ENCODE measurements at regions not wholly inside any gene's neighbourhood (a gene's known extent, or its start where the extent isn't known, plus 50 kb on each side); places are given as distances from the start of the nearest gene placed in this dataset.

DNA sequence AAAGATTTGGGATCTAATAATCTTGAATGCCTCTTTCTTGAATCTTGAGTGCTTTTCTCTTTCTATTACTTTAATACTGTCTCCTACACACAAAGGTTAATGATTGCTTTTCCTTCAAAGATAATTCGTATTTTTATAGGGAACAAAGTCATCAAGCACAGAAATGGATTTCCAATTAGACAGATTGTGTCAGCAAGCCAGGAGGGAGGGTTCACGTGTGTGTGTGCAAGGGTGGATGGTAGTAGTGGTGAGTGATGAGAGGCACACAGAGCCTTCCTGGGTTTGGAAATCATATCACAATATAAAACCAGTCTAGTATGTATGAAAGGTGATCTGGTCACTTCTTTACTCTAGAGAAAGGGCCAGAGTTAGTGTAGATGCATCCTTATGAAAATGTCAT, 51.2 kb upstream of the NEDD9 start:
- WGBS (ENCODE audit: low lambda C conversion rate) = 94% methylated on average over 2 of the region's 2 CpGs
- in situ Hi-C loops (cut with HindIII; ENCODE audit: extremely low pct_ligation_motif_present, low pct_unique_long_range_greater_than_20kb) (no loop called here), intact Hi-C loops (cut with micrococcal nuclease; ENCODE audit: unreplicated experiment) (no loop called here)
- no peaks in the 10 kb centered on the region for H3K79me2 ChIP-seq (ENCODE audit: insufficient read depth, low read length)
- ATAC-seq = no peak
- TF ChIP-seq ZNF234 (CRISPR knock-in tag; conservative IDR thresholded peaks at IDR 0.05) (no peak), RARA (CRISPR knock-in tag; IDR thresholded peaks at IDR 0.05) (no peak), ZNF274 (CRISPR knock-in tag; IDR thresholded peaks at IDR 0.05) (no peak), ZNF432 (CRISPR knock-in tag; IDR thresholded peaks at IDR 0.05; ENCODE audit: borderline replicate concordance) (no peak), ZNF256 (CRISPR knock-in tag; conservative IDR thresholded peaks at IDR 0.05) (no peak), ZNF737 (CRISPR knock-in tag; IDR thresholded peaks at IDR 0.05; ENCODE audit: borderline replicate concordance) (no peak), DNMT3B (CRISPR knock-in tag; conservative IDR thresholded peaks at IDR 0.05) (no peak), SRF (IDR thresholded peaks at IDR 0.05; ENCODE audit: low read depth, low read length) (no peak), ZNF605 (CRISPR knock-in tag; IDR thresholded peaks at IDR 0.05) (no peak), ZNF879 (CRISPR knock-in tag; IDR thresholded peaks at IDR 0.05) (no peak), ZKSCAN1 (IDR thresholded peaks at IDR 0.05; ENCODE audit: low read length) (no peak), SETDB1 (CRISPR knock-in tag; IDR thresholded peaks at IDR 0.05; ENCODE audit: borderline replicate concordance) (no peak)
- TF ChIP-seq, protein P1, sequence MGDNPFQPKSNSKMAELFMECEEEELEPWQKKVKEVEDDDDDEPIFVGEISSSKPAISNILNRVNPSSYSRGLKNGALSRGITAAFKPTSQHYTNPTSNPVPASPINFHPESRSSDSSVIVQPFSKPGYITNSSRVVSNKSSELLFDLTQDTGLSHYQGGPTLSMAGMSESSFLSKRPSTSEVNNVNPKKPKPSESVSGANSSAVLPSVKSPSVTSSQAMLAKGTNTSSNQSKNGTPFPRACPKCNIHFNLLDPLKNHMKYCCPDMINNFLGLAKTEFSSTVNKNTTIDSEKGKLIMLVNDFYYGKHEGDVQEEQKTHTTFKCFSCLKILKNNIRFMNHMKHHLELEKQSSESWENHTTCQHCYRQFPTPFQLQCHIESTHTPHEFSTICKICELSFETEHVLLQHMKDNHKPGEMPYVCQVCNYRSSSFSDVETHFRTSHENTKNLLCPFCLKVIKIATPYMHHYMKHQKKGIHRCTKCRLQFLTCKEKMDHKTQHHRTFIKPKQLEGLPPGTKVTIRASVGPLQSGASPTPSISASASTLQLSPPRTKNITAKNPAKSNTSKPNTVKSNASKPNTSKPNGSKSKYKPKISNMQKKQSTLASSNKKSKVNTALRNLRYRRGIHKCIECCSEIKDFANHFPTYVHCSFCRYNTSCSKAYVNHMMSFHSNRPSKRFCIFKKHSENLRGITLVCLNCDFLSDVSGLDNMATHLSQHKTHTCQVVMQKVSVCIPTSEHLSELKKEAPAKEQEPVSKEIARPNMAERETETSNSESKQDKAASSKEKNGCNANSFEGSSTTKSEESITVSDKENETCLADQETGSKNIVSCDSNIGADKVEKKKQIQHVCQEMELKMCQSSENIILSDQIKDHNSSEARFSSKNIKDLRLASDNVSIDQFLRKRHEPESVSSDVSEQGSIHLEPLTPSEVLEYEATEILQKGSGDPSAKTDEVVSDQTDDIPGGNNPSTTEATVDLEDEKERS (CRISPR knock-in tag; IDR thresholded peaks at IDR 0.05) = no peak
- POLR2A ChIA-PET = no interaction called here
- H4K20me1 ChIP-seq (ENCODE audit: insufficient read depth, low read length) = no peaks in the 10 kb centered on the region
- CTCF ChIA-PET (ENCODE audit: low intra/inter-chr PET ratio, low total read pairs) = no interaction called here
- FAIRE-seq = no peak
- BruUV-seq (replicated peaks) = no TSS peak
- H3K27ac ChIP-seq (ENCODE audit: extremely low read length, insufficient read depth, low read length) = no peak overlapping the region
- no peak overlapping the region for H3K4me3 ChIP-seq (replicated peaks in 1 of 3; ENCODE audit: insufficient read depth in 1 of 3, low read depth in 2 of 3, low read length in 3 of 3)
- H3K9me3 ChIP-seq (ENCODE audit: low read length) = no peaks in the 10 kb centered on the region
- no peaks in the 10 kb centered on the region for H3K36me3 ChIP-seq (replicated peaks in 1 of 2; ENCODE audit: control insufficient read depth in 1 of 2, insufficient read depth in 2 of 2, low read length in 2 of 2)
- no peak overlapping the region for H2AFZ ChIP-seq (ENCODE audit: low read length)
- no peak for DNase-seq (ENCODE audit: low spot score)
- peaks cover 25% of the 10 kb centered on the region for H3K4me1 ChIP-seq (ENCODE audit: insufficient read depth, low read length)
- H3K9ac ChIP-seq (ENCODE audit: insufficient read depth, low read depth, low read length) = no peak overlapping the region
- H3K4me2 ChIP-seq (ENCODE audit: low read depth, low read length) = no peak overlapping the region
- H3K27me3 ChIP-seq (ENCODE audit: control insufficient read depth in 1 of 2, insufficient read depth in 2 of 2, low read length in 2 of 2) = no peaks in the 10 kb centered on the region; a peak in 1 of 5 replicates

Data from HepG2 (cell line).